Astrocyte of the spinal cord (primary cell): ENCODE measurements at regions not wholly inside any gene's neighbourhood (a gene's known extent, or its start where the extent isn't known, plus 50 kb on each side); places are given as distances from the start of the nearest gene placed in this dataset.

ENCODE experiments used
- DNase-seq: peaks from one replicate; pipeline ENCODE4 v3.0.0; 2011; ENCODE audit warnings: low read depth, low spot score
- H3K4me3 ChIP-seq: 2 replicates; pipeline ENCODE4 v1.5.1; 2011; ENCODE audit warnings: low read depth, mild to moderate bottlenecking, low read length, moderate library complexity
- in situ Hi-C: cut with HindIII; loops from 2 replicates; pipeline ENCODE4 v1.10.0; 2017; ENCODE audit warnings: low sequenced_read_pairs
- TF ChIP-seq, protein P1 (sequence below): IDR thresholded peaks from 2 replicates; pipeline ENCODE4 v1.5.1; 2012; ENCODE audit warnings: low read depth, mild to moderate bottlenecking, low read length, inconsistent platforms

DNA sequence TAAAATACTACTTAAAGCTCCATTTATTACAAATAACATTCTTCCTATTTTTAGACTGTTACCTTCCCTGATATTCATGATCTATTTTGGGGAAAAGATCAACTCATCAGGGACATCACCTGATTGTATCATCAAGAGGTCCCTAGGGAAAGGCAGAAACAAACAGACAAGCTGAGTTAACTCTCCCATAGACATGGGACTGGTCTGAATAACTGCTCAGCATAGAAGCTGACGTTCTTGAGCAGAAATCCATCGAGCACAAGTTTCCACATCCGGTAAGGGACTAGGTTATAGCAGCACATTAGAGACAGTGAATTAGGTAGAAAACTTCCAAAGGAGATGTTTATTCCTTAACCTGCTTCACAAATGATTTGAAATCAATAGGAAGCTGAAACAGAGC is 1100.4 kb upstream of the SLC39A10 start:
- DNase-seq, result no peak
- in situ Hi-C loops, result no loop called here
- H3K4me3 ChIP-seq, result no peak overlapping the region
- TF ChIP-seq, protein P1, sequence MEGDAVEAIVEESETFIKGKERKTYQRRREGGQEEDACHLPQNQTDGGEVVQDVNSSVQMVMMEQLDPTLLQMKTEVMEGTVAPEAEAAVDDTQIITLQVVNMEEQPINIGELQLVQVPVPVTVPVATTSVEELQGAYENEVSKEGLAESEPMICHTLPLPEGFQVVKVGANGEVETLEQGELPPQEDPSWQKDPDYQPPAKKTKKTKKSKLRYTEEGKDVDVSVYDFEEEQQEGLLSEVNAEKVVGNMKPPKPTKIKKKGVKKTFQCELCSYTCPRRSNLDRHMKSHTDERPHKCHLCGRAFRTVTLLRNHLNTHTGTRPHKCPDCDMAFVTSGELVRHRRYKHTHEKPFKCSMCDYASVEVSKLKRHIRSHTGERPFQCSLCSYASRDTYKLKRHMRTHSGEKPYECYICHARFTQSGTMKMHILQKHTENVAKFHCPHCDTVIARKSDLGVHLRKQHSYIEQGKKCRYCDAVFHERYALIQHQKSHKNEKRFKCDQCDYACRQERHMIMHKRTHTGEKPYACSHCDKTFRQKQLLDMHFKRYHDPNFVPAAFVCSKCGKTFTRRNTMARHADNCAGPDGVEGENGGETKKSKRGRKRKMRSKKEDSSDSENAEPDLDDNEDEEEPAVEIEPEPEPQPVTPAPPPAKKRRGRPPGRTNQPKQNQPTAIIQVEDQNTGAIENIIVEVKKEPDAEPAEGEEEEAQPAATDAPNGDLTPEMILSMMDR, result no peak

DNA sequence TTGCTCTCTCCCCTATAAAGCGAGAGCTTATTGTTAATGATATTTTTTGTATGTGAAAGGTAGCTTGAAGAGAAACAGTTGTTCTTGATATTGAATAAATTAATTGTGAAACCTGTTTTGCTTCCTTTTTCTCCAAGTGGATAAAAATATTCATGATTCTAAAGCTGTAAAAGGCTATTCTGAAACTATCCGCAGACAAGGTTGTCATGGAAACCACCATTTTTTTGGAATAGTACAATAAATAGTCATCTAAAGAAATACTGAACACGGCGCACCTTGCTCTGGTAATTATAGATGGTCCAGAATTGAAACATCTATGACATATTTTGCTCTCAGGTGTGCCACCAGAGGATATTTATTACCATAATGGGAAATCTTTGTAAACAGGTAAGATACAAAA is 1103.0 kb upstream of the SLC39A10 start:
- no peak overlapping the region for H3K4me3 ChIP-seq
- in situ Hi-C loops, result no loop called here
- DNase-seq, result no peak
- TF ChIP-seq, protein P1, result no peak

DNA sequence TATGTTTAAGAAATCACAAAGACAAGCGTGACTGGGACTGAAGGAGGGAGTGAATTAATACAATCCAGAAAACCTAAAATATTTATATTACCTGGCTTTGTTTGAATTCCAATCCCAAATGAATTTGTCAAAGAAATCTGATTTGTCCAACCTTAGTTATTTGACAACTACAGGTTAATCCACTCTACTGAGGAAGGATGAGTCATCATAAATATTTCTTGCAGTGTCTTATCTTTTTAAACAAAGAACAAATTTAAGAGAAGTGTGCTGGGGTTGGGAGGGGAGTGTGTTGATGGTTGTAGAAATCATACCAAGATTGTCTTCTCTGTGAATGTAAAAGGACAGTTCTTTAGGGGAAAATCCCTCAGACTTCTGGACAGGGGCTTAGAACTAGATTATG is 1106.3 kb upstream of the SLC39A10 start:
- TF ChIP-seq, protein P1, result no peak
- in situ Hi-C loops, result no loop called here
- no peak for DNase-seq
- H3K4me3 ChIP-seq, result no peak overlapping the region

DNA sequence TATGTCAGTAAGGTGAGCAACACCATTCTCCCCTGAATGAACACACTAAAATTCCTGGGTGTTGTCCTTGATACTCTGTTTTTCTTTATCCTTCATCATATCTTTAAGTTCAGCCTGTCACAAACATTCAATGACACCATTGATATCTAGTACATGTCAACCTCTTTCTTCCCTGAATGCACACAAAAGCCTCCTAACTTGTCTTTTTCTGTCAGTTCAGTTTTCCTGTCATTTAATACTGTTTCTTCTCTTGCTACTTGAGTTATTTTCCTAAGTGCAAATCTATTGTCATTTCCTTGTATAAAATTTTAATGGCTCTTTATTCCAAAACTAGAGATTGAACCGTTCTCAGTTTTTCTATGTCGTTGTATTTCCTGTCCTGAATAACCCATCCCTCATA is 1107.6 kb upstream of the SLC39A10 start:
- TF ChIP-seq, protein P1, result no peak
- DNase-seq, result no peak
- no peak overlapping the region for H3K4me3 ChIP-seq
- in situ Hi-C loops, result no loop called here

DNA sequence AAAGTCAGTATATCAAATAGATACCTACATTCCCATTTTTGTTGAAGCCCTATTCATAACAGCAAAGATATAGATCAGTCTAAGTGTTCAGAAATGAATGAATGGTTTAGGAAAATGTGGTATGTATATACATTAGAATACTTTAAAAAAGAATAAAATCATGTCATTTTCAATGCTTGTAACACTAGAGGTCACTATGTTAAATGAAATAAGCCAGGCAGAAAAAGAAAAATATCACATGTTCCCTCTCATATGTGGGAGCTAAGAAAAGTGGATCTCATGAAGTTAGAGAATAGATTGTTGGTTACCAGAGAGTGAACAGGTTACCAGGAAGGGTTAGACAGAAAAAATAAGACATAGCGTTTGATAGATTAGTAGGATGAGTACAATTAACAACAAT is 1111.0 kb upstream of the SLC39A10 start:
- TF ChIP-seq, protein P1, result peak; percentile 15
- in situ Hi-C loops, result no loop called here
- peak; percentile 40 for DNase-seq
- H3K4me3 ChIP-seq, result no peak overlapping the region

DNA sequence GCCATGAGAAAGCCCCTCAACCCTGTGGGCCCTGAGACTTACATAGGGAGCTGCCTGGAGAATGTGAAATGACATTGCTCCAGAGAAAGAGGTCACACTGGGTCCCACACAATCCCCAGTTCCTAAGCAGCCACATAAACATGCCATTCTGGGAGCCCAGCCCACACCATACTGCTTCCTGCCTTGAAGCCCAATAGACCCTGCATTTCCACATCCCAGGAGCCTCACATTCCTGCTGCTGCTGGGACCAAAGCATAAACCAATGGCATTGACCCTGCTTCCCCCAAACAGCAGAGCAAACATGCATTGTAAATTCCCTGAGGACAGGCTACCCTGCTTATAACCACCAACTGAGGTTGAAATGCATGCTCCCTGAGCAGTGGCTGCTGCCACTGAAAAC is 1117.6 kb upstream of the SLC39A10 start:
- DNase-seq, result no peak
- in situ Hi-C loops, result no loop called here
- no peak overlapping the region for H3K4me3 ChIP-seq
- TF ChIP-seq, protein P1, result no peak

DNA sequence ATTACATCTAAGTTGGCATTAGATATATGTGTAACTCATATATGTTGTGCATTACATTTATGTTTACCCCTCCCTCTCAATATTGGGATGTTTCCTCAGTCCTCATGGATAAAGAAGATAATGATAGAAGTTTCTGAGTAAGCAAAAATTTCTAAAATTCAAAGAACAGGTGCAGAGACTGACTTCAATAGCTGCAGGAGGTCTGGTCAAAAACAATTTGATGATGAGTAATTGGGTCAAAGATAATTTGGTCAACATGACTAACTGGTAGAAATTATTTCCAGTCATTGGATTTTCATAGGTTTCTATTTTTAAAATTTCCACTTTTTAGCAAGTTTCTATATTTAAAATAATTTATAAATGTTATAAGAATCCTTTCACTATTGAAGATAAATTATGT is 1130.9 kb upstream of the SLC39A10 start:
- H3K4me3 ChIP-seq, result no peak overlapping the region
- no peak for DNase-seq
- TF ChIP-seq, protein P1, result no peak
- in situ Hi-C loops, result no loop called here
